Fibroblast of pulmonary artery (primary cell): ENCODE measurements at regions not wholly inside any gene's neighbourhood (a gene's known extent, or its start where the extent isn't known, plus 50 kb on each side); places are given as distances from the start of the nearest gene placed in this dataset.
"Not testable (repeated sequence)": the region's sequence is repeated elsewhere in the genome, so short reads cannot be mapped to it uniquely, and the experiment has no call there.

Source experiments
- DNase-seq: peaks from one replicate; pipeline ENCODE4 v3.0.0-alpha.2; 2010; ENCODE audit warnings: low read depth
- H3K4me3 ChIP-seq: replicated peaks from 2 replicates; pipeline ENCODE4 v1.5.1; 2011; ENCODE audit warnings: low read depth, mild to moderate bottlenecking, control low read depth, low read length, moderate library complexity
- TF ChIP-seq, protein P1 (sequence below): IDR thresholded peaks from 2 replicates; pipeline ENCODE4 v1.5.1; 2011; ENCODE audit warnings: mild to moderate bottlenecking, control low read depth, low read length, inconsistent platforms; ENCODE audit errors: missing control alignments

DNA sequence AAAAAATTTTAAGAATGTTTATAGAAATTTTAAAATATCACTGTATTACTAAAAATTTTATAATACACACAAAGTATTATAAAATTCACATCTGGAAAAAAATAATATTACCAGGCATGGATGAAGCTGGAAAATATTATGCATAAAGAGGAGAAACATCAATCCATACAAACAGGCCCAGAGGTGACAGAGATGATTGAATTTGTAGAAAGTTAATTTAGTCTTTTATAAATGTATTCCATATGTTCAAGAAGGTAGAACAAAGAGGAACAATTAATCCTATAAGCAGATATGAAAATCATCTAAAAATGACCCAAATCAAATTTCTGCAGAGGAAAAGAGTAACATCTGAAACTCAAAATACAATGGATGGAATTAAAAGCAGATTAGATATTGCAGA is 605.2 kb upstream of the CELF4 start:
- no peak overlapping the region for H3K4me3 ChIP-seq
- TF ChIP-seq, protein P1, sequence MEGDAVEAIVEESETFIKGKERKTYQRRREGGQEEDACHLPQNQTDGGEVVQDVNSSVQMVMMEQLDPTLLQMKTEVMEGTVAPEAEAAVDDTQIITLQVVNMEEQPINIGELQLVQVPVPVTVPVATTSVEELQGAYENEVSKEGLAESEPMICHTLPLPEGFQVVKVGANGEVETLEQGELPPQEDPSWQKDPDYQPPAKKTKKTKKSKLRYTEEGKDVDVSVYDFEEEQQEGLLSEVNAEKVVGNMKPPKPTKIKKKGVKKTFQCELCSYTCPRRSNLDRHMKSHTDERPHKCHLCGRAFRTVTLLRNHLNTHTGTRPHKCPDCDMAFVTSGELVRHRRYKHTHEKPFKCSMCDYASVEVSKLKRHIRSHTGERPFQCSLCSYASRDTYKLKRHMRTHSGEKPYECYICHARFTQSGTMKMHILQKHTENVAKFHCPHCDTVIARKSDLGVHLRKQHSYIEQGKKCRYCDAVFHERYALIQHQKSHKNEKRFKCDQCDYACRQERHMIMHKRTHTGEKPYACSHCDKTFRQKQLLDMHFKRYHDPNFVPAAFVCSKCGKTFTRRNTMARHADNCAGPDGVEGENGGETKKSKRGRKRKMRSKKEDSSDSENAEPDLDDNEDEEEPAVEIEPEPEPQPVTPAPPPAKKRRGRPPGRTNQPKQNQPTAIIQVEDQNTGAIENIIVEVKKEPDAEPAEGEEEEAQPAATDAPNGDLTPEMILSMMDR = no peak
- no peak for DNase-seq

DNA sequence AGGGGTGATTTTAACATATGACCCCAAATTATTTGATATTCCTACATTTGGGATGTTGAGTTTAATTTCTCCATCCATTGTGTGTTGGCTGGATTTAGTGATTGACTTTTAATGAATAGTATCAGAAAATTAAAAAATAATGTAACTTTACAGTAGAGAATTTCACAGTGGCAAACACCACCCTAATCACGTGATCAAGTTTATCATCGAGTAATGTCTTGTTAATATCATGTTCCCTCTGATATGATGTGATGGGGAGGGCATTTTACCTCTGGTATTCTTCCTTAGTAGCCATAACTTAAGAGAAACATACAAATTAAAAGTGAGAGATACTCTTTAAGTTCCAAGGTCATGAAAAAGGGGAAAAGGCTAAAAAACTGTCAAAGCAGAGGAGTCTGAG is 602.0 kb upstream of the CELF4 start:
- TF ChIP-seq, protein P1 = no peak
- no peak for DNase-seq
- H3K4me3 ChIP-seq = no peak overlapping the region

DNA sequence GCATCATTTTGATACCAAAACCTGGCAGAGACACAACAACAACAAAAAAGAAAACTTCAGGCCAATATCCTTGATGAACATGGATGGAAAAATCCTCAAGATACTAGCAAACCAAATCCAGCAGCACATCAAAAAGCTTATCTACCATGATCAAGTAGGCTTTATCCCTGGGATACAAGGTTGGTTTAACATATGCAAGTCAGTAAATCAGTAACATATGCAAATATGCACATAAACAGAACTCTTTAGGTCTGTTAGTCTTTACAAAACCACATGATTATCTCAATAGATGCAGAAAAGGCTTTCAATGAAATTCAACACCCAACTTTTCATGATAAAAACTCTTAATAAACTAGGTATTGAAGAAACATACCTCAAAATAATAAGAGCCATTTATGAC is 587.5 kb upstream of the CELF4 start:
- DNase-seq, H3K4me3 ChIP-seq: not testable (repeated sequence)

DNA sequence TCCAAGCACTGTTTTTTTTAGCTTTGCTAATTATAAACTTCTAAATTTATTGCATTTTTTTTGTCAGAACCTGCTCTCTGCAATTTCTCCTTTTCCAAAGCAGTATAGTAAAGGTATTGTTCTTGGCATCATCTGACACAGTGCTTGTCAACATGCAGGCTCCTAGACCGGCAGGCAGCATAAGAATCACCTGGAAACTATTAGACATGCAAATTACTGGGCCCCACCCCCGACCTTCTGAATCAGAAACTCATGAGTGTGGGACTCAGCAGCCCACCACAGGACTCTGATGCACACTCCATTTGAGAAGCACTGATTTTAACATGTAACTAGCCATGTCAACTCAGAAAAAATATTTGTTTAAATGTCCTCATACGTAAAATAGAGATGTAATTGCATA is 551.1 kb upstream of the CELF4 start:
- no peak overlapping the region for H3K4me3 ChIP-seq
- DNase-seq = no peak
- TF ChIP-seq, protein P1 = no peak

DNA sequence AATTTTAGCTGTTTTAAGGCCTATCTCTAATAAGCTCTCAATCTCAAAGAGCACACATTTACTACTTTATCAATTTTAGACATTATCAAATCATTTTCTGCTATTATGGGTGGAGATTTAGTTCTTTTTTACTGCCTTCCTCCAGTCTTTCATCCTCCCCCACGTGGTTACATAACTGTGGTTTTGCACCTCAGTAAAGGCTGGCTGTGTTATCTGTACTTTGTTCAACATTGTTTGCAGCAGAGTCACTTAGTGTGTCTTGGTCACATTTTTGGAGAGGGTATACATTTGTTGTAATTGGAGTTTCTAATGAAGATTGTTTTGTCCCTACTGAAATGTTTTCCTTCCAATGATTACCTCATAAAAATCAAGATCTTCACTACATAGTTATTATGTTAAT is 549.6 kb upstream of the CELF4 start:
- H3K4me3 ChIP-seq = no peak overlapping the region
- DNase-seq = no peak
- TF ChIP-seq, protein P1 = no peak

DNA sequence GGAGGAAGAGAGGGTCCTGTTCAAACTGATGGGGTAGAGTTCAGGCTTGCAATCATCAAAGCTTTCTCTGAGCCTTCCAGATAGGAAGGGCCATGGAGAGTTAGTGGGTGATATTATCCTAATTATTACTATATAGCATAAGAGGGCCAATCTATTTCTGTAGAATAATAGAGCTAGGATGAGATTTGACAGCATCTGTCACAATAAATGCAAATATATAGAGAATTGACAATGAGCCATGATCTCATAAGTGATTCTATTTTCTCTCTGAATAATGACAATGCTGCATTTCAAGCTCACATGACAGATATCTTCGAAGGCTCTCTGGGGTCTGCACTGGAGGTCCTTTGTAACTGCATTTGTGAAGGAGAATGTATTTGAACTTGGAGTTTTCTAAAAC is 521.9 kb upstream of the CELF4 start:
- TF ChIP-seq, protein P1 = no peak
- no peak for DNase-seq
- no peak overlapping the region for H3K4me3 ChIP-seq

DNA sequence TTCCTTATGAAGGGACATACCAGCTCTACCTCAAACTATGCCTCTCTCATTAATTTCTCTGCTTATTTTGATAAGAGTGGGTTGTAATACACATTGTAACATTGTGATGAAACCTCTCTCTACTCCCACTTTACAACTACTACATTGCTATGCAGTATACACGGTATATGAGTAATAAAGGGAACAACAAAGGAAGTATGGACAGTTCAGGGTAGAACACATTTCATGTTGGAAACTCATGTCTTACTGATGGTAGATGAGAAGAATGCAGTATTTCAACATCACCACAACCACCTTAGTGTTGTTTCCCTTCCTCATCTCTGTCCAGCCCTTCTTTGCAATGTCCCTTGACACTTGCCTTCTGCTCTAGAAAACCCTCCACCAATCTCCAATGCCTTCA is 515.9 kb upstream of the CELF4 start:
- no peak overlapping the region for H3K4me3 ChIP-seq
- no peak for DNase-seq
- TF ChIP-seq, protein P1 = no peak

DNA sequence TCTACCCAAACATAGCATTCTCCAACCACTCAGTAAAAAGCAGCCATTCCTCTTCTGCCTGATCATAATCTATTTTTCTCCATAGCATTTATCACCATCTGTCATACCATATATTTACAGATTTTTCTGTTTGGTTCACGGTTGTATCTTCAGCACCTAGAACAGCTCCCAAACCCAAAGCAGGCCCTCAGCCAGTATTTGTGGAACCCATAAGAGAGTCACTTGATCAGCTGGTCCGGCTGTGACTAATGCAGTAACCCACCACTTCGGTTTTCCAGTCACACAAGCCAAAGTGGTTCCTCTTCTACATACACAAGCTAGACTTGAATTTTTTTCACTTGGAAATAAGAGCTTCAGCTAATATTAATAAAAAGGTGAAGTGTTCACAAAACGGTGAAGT is 511.6 kb upstream of the CELF4 start:
- TF ChIP-seq, protein P1 = no peak
- no peak for DNase-seq
- H3K4me3 ChIP-seq = no peak overlapping the region
